ENCODE measurements at regions not wholly inside any gene's neighbourhood (a gene's known extent, or its start where the extent isn't known, plus 50 kb on each side); places are given as distances from the start of the nearest gene placed in this dataset.
A peak's percentile ranks its signal among the peaks of the same experiment; 100 is the strongest.

DNA sequence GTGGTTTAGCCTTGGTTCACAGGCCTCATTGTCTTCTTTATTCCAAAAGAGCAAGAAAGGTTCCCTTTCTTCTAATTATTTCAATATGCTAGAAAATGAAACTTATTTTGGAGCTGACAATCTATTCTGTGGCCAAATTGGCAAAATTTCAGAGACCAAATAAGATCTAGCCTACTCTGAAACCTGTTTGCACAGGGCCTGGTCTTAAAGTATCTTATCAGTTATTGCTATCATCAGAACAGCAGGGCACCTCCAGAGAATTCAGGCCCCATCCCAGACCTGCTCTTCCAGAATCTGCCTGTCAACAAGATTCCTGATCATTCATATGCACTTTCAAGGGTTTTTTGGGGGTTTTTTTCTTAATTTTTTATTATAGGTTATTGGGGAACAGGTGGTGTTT, 198.7 kb downstream of the ANAPC1 start:
- Histone ChIP-seq H3K27ac (ENCODE audit: low read depth in 1 of 2, low read length in 1 of 2) (no peak overlapping the region), H3K4me3 (no peak overlapping the region), H3K9ac (ENCODE audit: insufficient read depth in 1 of 2, low read length in 2 of 2) (no peak overlapping the region), H3K27me3 (ENCODE audit: control insufficient read depth in 3 of 3, insufficient read depth in 3 of 3, low read length in 2 of 3) (peaks cover 0 to 3% (median 2%) of the 10 kb centered on the region in 3 donors), H3K9me3 (ENCODE audit: control insufficient read depth in 4 of 4, insufficient read depth in 3 of 4, low read length in 3 of 4) (no peaks in the 10 kb centered on the region), H3K36me3 (ENCODE audit: control insufficient read depth in 4 of 4, insufficient read depth in 4 of 4, low read length in 4 of 4) (no peaks in the 10 kb centered on the region), H3K4me1 (ENCODE audit: control insufficient read depth in 5 of 5, insufficient read depth in 5 of 5, low read length in 5 of 5) (peaks cover 0 to 26% (median 12%) of the 10 kb centered on the region in 5 donors)
- DNase-seq, result no peak
- TF ChIP-seq, protein P1, sequence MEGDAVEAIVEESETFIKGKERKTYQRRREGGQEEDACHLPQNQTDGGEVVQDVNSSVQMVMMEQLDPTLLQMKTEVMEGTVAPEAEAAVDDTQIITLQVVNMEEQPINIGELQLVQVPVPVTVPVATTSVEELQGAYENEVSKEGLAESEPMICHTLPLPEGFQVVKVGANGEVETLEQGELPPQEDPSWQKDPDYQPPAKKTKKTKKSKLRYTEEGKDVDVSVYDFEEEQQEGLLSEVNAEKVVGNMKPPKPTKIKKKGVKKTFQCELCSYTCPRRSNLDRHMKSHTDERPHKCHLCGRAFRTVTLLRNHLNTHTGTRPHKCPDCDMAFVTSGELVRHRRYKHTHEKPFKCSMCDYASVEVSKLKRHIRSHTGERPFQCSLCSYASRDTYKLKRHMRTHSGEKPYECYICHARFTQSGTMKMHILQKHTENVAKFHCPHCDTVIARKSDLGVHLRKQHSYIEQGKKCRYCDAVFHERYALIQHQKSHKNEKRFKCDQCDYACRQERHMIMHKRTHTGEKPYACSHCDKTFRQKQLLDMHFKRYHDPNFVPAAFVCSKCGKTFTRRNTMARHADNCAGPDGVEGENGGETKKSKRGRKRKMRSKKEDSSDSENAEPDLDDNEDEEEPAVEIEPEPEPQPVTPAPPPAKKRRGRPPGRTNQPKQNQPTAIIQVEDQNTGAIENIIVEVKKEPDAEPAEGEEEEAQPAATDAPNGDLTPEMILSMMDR (IDR thresholded peaks at IDR 0.05; ENCODE audit: control extremely low read depth, extremely low read depth), result no peak
- no peak for ATAC-seq (ENCODE audit: insufficient read depth, low FRiP score)

DNA sequence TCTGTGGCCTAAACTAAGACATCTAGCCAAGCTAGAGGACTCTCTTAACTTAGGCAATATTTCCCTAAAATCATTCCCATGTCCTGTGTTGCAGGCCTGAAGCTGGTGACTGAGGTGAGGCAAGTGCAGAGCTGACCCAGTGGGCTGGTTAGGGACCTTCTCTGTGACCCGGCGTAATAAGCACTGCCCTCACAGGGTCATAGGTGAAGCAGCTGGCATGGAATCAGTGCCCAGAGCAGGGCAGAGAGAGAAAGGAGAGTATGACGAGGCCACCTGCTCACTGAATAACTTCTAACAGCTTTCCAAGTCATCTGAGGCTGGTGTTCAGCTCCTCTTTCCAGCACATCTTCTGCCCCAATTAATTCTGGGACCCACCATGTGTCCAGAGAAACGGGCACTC, 197.0 kb downstream of the ANAPC1 start:
- Histone ChIP-seq H3K27me3 (ENCODE audit: control insufficient read depth in 3 of 3, insufficient read depth in 3 of 3, low read length in 2 of 3) (peaks cover 0 to 2% (median 0%) of the 10 kb centered on the region in 3 donors), H3K36me3 (ENCODE audit: control insufficient read depth in 4 of 4, insufficient read depth in 4 of 4, low read length in 4 of 4) (no peaks in the 10 kb centered on the region), H3K27ac (ENCODE audit: low read depth in 1 of 2, low read length in 1 of 2) (no peak overlapping the region), H3K4me1 (ENCODE audit: control insufficient read depth in 5 of 5, insufficient read depth in 5 of 5, low read length in 5 of 5) (peaks cover 0 to 41% (median 25%) of the 10 kb centered on the region in 5 donors), H3K9ac (ENCODE audit: insufficient read depth in 1 of 2, low read length in 2 of 2) (no peak overlapping the region), H3K9me3 (ENCODE audit: control insufficient read depth in 4 of 4, insufficient read depth in 3 of 4, low read length in 3 of 4) (no peaks in the 10 kb centered on the region), H3K4me3 (no peak overlapping the region)
- ATAC-seq (ENCODE audit: insufficient read depth, low FRiP score), result no peak
- 96 to 97% methylated on average over 4 of the region's 4 CpGs for WGBS, 2 donors
- TF ChIP-seq, protein P1 (IDR thresholded peaks at IDR 0.05; ENCODE audit: control extremely low read depth, extremely low read depth), result no peak
- DNase-seq, result no peak

DNA sequence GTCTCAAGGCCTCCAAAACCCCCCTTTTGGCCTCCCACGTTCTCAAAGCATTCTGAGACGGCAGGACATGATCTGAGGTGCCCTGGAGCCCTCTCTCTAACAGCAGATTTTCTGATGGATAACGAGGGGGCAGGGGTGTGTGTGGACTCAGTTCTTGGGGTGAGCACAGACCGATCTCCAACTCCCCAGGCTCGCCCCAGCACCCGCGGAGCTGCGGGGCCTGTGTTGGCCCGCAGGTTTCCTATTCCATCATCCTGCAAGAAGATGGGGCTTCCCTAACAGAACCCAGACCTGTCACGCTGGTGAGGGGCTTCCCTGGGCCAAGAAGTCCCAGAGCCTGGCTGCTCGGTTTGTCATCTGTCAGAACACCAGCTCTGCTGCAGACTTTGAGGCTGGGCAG, 196.1 kb downstream of the ANAPC1 start:
- ATAC-seq (ENCODE audit: insufficient read depth, low FRiP score), result no peak
- Histone ChIP-seq H3K4me1 (ENCODE audit: control insufficient read depth in 5 of 5, insufficient read depth in 5 of 5, low read length in 5 of 5) (peaks cover 0 to 45% (median 31%) of the 10 kb centered on the region in 5 donors), H3K4me3 (no peak overlapping the region), H3K27ac (ENCODE audit: low read depth in 1 of 2, low read length in 1 of 2) (no peak overlapping the region), H3K9ac (ENCODE audit: insufficient read depth in 1 of 2, low read length in 2 of 2) (no peak overlapping the region), H3K36me3 (ENCODE audit: control insufficient read depth in 4 of 4, insufficient read depth in 4 of 4, low read length in 4 of 4) (no peaks in the 10 kb centered on the region), H3K27me3 (ENCODE audit: control insufficient read depth in 3 of 3, insufficient read depth in 3 of 3, low read length in 2 of 3) (peaks cover 0 to 2% (median 0%) of the 10 kb centered on the region in 3 donors), H3K9me3 (ENCODE audit: control insufficient read depth in 4 of 4, insufficient read depth in 3 of 4, low read length in 3 of 4) (no peaks in the 10 kb centered on the region)
- TF ChIP-seq, protein P1 (IDR thresholded peaks at IDR 0.05; ENCODE audit: control extremely low read depth, extremely low read depth), result no peak
- DNase-seq, result no peak
- 90 to 94% methylated on average over 11 of the region's 11 CpGs for WGBS, 2 donors

DNA sequence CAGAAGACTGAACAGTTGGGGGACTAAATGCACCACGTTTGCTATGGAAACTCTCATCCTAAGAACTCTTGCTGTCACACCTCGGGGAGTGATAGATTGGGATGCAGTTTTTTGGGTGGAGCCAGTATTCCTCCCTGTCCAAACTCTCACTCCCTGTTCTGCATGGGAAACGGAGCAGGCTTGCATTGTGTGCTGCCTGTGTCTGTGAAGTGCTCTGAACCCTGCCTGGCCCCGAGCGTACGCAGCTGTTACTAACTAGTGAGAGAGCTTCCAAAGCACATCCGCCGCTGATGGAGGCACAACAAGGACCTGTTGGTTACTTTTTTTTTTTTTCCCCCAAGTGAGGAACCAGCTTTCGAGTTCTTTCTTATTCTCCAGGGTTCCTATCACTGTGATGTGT, 195.5 kb downstream of the ANAPC1 start:
- Histone ChIP-seq H3K36me3 (ENCODE audit: control insufficient read depth in 4 of 4, insufficient read depth in 4 of 4, low read length in 4 of 4) (no peaks in the 10 kb centered on the region), H3K4me1 (ENCODE audit: control insufficient read depth in 5 of 5, insufficient read depth in 5 of 5, low read length in 5 of 5) (peaks cover 0 to 45% (median 31%) of the 10 kb centered on the region in 5 donors), H3K9ac (ENCODE audit: insufficient read depth in 1 of 2, low read length in 2 of 2) (no peak overlapping the region), H3K27me3 (ENCODE audit: control insufficient read depth in 3 of 3, insufficient read depth in 3 of 3, low read length in 2 of 3) (peaks cover 0 to 2% (median 0%) of the 10 kb centered on the region in 3 donors), H3K4me3 (no peak overlapping the region), H3K9me3 (ENCODE audit: control insufficient read depth in 4 of 4, insufficient read depth in 3 of 4, low read length in 3 of 4) (no peaks in the 10 kb centered on the region), H3K27ac (ENCODE audit: low read depth in 1 of 2, low read length in 1 of 2) (no peak overlapping the region)
- 74 to 83% methylated on average over 9 of the region's 9 CpGs for WGBS, 2 donors
- DNase-seq, result peak; percentile 77 to 87 (median 83)
- TF ChIP-seq, protein P1 (IDR thresholded peaks at IDR 0.05; ENCODE audit: control extremely low read depth, extremely low read depth), result no peak
- ATAC-seq (ENCODE audit: insufficient read depth, low FRiP score), result no peak

Measured in lung (tissue), 11 donors.